Parathyroid adenoma (tissue), 2 donors: ENCODE measurements at regions not wholly inside any gene's neighbourhood (a gene's known extent, or its start where the extent isn't known, plus 50 kb on each side); places are given as distances from the start of the nearest gene placed in this dataset.

ENCODE experiments used
- H2AFZ ChIP-seq: fragments of 300-600 bp; sonication (generic); one replicate; pipeline ENCODE4 v1.7.0; 2017; ENCODE audit warnings: antibody characterized with exemption, mild to moderate bottlenecking
- H3K27ac ChIP-seq: fragments of 300-600 bp; sonication (generic); one replicate; pipeline ENCODE4 v1.7.0; 2017
- H3K27me3 ChIP-seq: fragments of 300-600 bp; sonication (generic); one replicate; pipeline ENCODE4 v1.7.0; 2017; ENCODE audit warnings: low read length; ENCODE audit not compliant: control insufficient read depth, insufficient read depth
- H3K36me3 ChIP-seq: fragments of 300-600 bp; sonication (generic); one replicate; pipeline ENCODE4 v1.7.0; 2017; ENCODE audit warnings: low read length; ENCODE audit not compliant: control insufficient read depth, insufficient read depth
- H3K4me1 ChIP-seq: fragments of 300-600 bp; sonication (generic); one replicate; pipeline ENCODE4 v1.7.0; 2017; ENCODE audit warnings: control low read depth
- H3K4me2 ChIP-seq: fragments of 300-600 bp; sonication (generic); one replicate; pipeline ENCODE4 v1.7.0; 2017; ENCODE audit warnings: low read length
- H3K4me3 ChIP-seq: fragments of 300-600 bp; sonication (generic); one replicate; pipeline ENCODE4 v1.7.0; 2017; ENCODE audit warnings: low read depth, low read length
- H3K79me2 ChIP-seq: fragments of 300-600 bp; sonication (generic); one replicate; pipeline ENCODE4 v1.7.0; 2017; ENCODE audit warnings: control low read depth
- H3K9ac ChIP-seq: fragments of 300-600 bp; sonication (generic); one replicate; pipeline ENCODE4 v1.7.0; 2017; ENCODE audit warnings: mild to moderate bottlenecking
- H3K9me3 ChIP-seq: fragments of 300-600 bp; sonication (generic); one replicate; pipeline ENCODE4 v1.7.0; 2017; ENCODE audit warnings: low read length; ENCODE audit not compliant: control insufficient read depth
- TF ChIP-seq, protein P1 (sequence below): fragments of 300-600 bp; sonication (generic); IDR thresholded peaks from one replicate; pipeline ENCODE4 v1.7.0; 2017; ENCODE audit warnings: antibody characterized with exemption, mild to moderate bottlenecking
- donor health status: primary hyperparathyroidism.

DNA sequence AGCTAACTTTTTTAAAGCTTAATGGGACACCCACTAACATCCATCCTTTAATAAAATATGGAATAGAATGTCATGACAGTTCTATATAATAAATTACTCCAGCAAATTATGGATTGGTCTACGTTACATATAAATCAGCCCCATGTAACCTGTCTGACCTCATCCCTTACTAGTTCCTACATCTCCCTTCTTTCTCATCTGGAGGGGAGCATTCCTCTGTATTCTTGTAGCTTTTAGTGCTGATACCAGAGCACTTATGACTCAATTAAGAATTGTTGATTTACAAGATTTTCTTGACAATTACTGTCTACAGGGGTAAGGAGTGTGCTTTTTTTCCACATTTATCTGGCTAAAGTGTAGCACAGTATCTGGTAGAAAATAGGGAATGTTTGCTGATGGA, 523.7 kb downstream of the FAM181B start:
- no peak overlapping the region for H2AFZ ChIP-seq
- H3K27me3 ChIP-seq = no peaks in the 10 kb centered on the region
- TF ChIP-seq, protein P1, sequence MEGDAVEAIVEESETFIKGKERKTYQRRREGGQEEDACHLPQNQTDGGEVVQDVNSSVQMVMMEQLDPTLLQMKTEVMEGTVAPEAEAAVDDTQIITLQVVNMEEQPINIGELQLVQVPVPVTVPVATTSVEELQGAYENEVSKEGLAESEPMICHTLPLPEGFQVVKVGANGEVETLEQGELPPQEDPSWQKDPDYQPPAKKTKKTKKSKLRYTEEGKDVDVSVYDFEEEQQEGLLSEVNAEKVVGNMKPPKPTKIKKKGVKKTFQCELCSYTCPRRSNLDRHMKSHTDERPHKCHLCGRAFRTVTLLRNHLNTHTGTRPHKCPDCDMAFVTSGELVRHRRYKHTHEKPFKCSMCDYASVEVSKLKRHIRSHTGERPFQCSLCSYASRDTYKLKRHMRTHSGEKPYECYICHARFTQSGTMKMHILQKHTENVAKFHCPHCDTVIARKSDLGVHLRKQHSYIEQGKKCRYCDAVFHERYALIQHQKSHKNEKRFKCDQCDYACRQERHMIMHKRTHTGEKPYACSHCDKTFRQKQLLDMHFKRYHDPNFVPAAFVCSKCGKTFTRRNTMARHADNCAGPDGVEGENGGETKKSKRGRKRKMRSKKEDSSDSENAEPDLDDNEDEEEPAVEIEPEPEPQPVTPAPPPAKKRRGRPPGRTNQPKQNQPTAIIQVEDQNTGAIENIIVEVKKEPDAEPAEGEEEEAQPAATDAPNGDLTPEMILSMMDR = no peak
- H3K4me2 ChIP-seq = no peak overlapping the region
- no peaks in the 10 kb centered on the region for H3K4me1 ChIP-seq
- H3K4me3 ChIP-seq = no peak overlapping the region
- H3K27ac ChIP-seq = no peak overlapping the region
- no peaks in the 10 kb centered on the region for H3K36me3 ChIP-seq
- H3K9ac ChIP-seq = no peak overlapping the region
- no peaks in the 10 kb centered on the region for H3K9me3 ChIP-seq
- no peaks in the 10 kb centered on the region for H3K79me2 ChIP-seq

GRCh38 chr11:82195283-82195682, 538.4 kb downstream of the FAM181B start:
- TF ChIP-seq, protein P1 = no peak
- Histone ChIP-seq H3K4me2 (no peak overlapping the region), H3K4me3 (no peak overlapping the region), H2AFZ (no peak overlapping the region), H3K4me1 (no peaks in the 10 kb centered on the region), H3K36me3 (no peaks in the 10 kb centered on the region), H3K79me2 (no peaks in the 10 kb centered on the region), H3K27ac (no peak overlapping the region), H3K9me3 (no peaks in the 10 kb centered on the region), H3K9ac (no peak overlapping the region), H3K27me3 (no peaks in the 10 kb centered on the region)

DNA sequence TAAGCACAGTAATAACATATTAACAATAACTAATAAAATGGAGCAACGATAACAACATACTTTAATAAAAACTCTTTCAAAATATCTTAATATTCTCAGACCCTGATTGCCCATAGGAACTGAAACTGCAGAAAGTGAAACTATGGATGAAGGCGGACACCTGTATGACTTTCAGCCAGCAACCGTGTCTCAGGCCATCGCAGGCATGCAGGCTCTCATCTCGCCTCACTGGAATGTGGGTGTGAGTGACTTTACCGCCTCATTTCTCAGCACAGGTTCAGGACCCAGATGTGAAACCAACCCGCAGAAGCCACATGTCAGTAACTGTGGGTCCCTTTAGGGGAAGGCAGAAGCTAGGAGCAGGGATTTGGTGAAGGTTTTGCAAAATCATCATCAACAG, 539.1 kb downstream of the FAM181B start:
- H3K79me2 ChIP-seq = no peaks in the 10 kb centered on the region
- H3K9ac ChIP-seq = no peak overlapping the region
- H3K36me3 ChIP-seq = no peaks in the 10 kb centered on the region
- H3K9me3 ChIP-seq = no peaks in the 10 kb centered on the region
- no peak overlapping the region for H3K4me3 ChIP-seq
- H3K4me2 ChIP-seq = no peak overlapping the region
- no peaks in the 10 kb centered on the region for H3K27me3 ChIP-seq
- no peak overlapping the region for H2AFZ ChIP-seq
- H3K27ac ChIP-seq = no peak overlapping the region
- TF ChIP-seq, protein P1 = no peak
- no peaks in the 10 kb centered on the region for H3K4me1 ChIP-seq

DNA sequence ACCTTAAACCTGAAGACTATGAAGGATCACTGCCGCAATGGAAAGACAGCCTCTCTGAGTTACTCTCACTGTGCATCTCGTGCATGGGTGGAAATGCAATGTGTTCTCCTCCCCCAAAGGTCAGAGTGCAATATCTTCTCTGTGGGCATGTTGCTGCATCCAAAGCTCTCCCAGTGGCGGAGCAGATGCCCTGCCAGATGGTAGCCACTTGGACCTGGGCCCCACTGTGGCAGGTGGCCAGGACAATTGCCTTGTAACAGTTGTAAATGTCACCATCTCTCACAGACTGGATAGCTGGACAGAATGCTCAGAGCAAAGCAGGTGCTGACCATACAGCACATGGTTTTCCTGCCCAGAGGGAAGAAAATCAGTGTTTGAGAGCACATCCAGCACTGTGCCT, 542.0 kb downstream of the FAM181B start:
- Histone ChIP-seq H3K4me1 (no peaks in the 10 kb centered on the region), H3K9ac (no peak overlapping the region), H3K27ac (no peak overlapping the region), H3K4me3 (no peak overlapping the region), H3K4me2 (no peak overlapping the region), H3K27me3 (no peaks in the 10 kb centered on the region), H3K9me3 (no peaks in the 10 kb centered on the region), H3K79me2 (no peaks in the 10 kb centered on the region), H3K36me3 (no peaks in the 10 kb centered on the region), H2AFZ (no peak overlapping the region)
- TF ChIP-seq, protein P1 = no peak

DNA sequence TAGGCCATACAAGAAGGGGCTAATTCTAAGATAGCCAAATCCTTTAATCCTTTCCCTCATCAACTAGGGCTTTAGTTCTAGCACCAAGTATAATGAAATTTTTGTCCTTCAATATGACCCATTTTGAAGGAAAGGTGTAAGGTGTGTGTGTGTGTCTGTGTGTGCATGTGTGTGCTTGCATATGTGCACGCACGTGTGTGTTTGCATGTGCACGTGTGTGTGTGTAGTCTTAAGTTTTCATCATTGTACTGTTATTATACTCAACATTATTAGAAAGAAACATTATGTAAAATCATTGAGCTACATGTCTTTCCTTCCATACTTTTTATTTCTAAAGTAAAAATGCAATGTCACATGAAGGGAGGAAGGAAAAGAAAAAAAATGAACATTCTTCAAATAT, 547.7 kb downstream of the FAM181B start:
- H3K9ac ChIP-seq = no peak overlapping the region
- no peaks in the 10 kb centered on the region for H3K4me1 ChIP-seq
- no peaks in the 10 kb centered on the region for H3K9me3 ChIP-seq
- H2AFZ ChIP-seq = no peak overlapping the region
- no peaks in the 10 kb centered on the region for H3K36me3 ChIP-seq
- H3K4me2 ChIP-seq = no peak overlapping the region
- no peak overlapping the region for H3K4me3 ChIP-seq
- H3K79me2 ChIP-seq = no peaks in the 10 kb centered on the region
- no peaks in the 10 kb centered on the region for H3K27me3 ChIP-seq
- TF ChIP-seq, protein P1 = no peak
- no peak overlapping the region for H3K27ac ChIP-seq
